Activated naive CD8-positive, alpha-beta T cell treated with anti-CD3 and anti-CD28 coated beads, Interleukin-2, amount 50 U/mL, for 16 hours (primary cell): ENCODE measurements at regions not wholly inside any gene's neighbourhood (a gene's known extent, or its start where the extent isn't known, plus 50 kb on each side); places are given as distances from the start of the nearest gene placed in this dataset.
"Not testable (repeated sequence)": the region's sequence is repeated elsewhere in the genome, so short reads cannot be mapped to it uniquely, and the experiment has no call there.

ENCODE experiments used
- DNase-seq: peaks from one replicate; pipeline ENCODE4 v3.0.0-alpha.2; 2020; ENCODE audit warnings: low read depth, low spot score

DNA sequence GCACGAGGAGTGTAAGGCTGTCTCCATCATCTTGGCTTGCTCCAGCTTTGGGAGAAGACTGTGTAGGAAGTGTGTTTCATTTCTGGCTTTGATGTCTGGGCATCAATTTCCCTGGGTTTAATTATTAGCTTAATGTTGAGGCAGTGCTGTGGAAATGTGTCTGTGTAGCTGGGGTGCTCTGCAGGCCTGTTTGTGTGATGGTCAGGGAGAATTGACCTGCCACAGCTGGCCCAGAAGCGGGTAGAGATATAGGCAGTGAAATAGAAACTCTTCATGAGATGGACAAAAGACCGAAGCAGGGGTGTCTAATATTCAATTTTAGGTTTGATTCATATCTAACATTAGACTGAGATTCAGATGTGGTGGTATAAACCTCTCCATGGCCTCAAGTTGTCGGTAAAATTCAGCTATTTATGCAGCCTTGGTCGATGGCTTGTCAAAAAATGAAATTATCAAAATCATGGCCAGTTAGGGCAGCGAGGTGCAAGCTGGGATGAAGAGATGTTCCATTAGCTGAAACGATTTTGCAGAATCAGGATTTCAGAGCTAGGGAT is 95.3 kb upstream of the SNX9 start:
- DNase-seq = no peak

DNA sequence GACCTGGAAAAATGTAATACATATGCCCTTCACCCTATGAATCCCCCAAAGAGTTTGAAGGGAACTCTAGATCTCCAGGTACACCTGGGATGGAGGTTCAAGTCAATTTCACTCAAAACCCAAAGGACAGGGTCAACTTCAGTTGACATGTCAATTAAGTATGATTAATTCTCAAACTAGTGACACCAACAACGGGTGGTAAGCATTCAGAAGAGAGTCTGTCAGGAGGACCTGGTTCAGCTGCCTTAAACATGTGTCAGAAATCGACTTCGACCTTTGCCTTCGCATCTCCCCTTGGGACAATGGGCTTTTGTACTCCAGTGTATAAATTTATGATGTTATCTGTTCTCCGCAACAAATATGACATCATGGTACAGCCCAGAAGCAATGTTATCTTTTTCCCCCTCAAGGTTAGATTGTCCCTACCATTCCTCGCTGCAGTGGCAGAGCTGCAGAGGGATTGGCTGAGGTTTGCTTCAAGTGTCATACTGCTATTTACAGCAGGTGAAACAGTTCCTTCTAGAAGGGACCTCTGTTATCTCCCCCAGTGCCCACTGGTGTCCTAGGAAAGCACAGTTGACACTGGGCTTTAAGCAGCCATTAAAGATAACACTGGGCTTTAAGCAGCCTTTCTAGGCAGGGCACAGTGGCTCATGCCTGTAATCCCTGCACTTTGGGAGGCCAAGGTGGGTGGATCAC is 94.7 kb upstream of the SNX9 start:
- no peak for DNase-seq

- no peak for DNase-seq
Observed at GRCh38 chr6:157731221-157731620, 91.8 kb upstream of the SNX9 start.

- DNase-seq = no peak
Observed at GRCh38 chr6:157732007-157732406, 91.0 kb upstream of the SNX9 start.

DNA sequence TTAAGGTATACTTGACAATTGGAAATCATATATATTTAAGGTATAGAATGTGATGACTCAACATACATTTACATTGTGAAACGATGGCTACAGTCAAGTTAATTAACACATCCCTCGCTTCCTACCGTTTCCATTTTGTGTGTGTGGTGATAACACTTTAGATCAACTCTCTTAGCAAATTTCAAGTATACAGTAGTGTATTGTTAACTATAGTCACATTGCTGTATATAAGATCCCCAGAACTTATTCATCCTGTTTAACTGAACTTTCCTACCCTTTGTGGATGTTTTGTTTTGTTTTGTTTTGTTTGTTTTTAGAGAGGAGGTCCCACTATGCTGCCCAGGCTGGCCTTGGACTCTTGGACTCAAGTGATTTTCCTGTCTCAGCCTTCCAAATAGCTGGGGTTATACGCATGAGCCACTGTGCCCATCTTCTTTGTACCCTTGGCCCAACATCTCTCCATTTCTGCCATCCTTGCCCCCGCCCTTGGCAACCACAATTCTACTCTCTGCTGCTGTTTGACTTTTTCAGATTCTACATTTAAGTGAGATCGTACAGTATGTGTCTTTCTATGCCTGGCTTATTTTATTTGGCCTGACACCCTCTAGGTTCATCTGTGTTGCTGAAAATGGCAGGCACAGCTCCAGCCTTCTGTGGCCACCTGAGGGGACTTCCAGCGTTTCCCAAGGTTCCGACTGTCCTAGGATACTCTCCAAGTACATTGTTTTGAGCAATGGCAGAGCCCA is 90.5 kb upstream of the SNX9 start:
- no peak for DNase-seq

DNA sequence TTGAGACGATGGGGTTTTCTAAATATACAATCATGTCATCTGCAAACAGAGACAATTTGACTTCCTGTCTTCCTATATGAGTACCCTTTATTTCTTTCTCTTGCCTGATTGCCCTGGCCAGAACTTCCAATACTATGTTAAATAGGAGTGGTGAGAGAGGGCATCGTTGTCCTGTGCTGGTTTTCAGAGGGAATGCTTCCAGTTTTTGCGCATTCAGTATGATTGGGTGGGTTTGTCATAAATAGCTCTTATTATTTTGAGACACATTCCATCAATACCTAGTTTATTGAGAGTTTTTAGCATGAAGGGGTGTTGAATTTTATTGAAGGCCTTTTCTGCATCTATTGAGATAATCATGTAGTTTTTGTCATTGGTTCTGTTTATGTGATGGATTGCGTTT is 86.5 kb upstream of the SNX9 start:
- DNase-seq = not testable (repeated sequence)

- DNase-seq = no peak
Observed at GRCh38 chr6:157741321-157741947, 81.6 kb upstream of the SNX9 start.

DNA sequence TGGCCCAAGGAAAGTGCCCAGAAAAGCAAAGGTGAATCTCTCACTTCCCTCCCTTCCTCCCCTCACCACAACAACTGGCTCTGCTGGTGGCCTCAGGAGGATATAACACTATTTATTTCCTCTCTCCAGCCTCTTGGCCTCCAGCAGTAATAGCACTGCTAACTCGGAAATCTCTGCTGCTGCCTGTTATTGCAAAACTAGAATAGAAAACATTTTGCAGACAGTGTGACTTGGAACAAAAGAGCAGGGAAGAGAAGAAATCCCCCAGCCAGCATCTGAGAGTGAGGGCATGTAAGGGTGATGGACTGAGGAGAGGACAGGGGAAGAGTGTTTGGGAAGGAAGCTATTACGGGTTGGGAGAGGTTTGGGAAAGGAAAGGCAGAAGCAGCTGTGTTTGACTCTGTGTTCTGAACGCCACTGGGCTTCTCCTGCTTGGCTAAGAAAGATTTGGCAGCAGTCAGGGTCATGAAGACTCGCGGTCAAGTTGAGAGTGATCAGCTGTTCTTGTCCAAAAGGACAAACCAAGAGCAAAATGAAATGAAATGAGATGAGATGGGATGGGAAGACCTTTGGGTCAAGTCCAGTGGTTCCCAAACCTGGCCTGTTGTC is 81.0 kb upstream of the SNX9 start:
- no peak for DNase-seq

GRCh38 chr6:157744102-157744601 is 78.9 kb upstream of the SNX9 start:
- DNase-seq = no peak

DNA sequence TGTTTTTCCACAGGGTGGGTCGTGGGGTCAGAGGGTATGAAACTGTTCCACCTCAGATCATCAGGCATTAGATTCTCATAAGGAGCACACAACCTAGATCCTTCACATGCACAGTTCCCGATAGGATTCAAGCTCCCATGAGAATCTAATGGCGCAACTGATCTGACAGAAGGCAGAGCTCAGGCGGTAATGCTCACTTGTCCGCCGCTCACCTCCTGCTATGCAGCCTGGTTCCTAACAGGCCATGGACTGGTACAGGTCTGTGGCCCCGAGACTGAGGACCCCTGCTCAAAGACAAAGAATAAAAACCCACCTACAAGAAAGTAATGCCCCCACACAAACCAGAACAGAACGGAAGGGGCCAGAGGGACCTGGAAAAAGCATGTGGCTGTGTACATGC is 76.1 kb upstream of the SNX9 start:
- no peak for DNase-seq

DNA sequence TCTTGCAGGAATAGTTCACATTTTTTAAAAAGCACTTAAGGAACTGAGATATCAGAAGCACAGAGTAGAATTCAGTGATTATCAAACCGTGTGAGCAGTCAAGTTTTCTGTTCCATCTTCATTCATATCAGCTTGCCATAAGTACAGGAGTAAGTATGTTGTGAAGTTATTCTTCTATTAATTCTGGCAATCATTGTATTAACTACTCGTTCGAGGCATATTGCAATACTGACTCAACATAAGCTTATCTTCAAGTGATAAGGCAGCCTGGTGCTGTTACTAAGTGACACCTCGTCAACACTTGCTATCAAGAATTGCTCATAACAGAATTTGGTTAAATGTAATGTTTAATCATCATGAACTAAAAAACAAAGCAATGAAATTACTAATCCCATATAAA is 75.7 kb upstream of the SNX9 start:
- DNase-seq = no peak

DNA sequence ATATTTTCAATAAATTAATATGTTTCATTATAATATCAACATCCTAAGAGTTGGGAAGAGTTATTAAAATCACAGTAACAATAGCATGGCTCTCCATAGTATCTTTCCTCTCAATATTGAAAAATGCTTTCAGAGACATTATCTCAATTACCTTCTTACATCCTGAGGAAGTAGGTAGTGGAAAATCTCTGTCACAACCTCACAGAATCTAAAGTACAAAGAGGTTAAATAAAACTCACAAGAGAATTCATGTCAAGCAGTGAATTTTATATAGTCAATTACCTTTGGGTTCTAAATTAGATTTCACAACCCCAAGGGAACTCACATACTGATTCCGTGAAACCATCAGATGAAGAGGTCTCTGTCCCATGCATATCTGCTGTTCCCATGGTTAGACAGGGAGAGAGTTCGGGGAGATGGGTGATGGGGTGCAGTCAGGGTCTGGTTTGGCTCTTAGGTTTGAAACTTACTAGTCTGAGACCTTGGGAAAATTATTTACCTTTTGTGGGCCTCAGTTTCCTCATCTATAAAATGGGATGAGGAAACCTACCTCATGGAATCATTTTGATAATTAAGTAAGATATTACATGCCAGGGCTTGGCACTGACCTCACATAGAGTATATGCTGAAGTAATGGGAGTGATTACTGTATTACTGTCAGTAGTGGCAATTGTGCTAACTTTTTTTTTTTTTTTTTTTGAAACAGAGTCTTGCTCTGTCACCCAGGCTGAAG is 74.0 kb upstream of the SNX9 start:
- no peak for DNase-seq

DNA sequence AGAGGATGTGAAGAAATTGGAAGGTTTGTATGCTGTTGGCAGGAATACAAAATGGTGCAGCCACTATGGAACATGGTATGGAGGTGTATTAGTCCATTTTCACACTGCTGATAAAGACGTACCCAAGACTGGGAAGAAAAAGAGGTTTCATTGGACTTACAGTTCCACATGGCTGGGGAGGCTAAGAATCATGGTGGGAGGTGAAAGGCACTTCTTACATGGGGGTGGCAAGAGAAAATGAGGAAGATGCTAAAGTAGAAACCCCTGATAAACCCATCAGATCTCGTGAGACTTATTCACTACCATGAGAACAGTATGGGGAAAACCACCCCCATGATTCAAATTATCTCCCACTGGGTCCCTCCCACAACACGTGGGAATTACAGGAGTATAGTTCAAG is 72.1 kb upstream of the SNX9 start:
- DNase-seq = not testable (repeated sequence)

- DNase-seq = no peak
Observed at GRCh38 chr6:157751547-157752200, 71.4 kb upstream of the SNX9 start.

GRCh38 chr6:157752879-157753278 is 70.2 kb upstream of the SNX9 start:
- not testable (repeated sequence) for DNase-seq

DNA sequence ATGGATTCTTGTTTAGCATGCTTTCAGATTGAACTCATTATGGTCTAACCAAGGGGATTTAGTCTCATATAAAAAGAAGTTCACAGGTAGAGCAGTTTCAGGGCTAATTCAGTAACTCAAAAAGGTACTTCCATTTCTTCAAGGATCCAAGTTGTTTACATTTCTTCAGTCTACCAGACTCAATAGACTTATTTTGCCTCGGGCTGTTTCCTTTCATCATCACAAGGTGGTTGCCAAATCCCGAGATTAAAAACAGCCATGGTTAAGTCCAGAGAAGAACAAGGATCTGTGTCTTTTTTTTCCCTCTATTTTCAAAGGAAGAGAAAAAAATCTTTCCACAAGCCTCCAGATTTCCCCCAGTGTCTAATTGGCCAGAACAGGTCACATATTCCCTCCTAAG is 69.8 kb upstream of the SNX9 start:
- no peak for DNase-seq

- not testable (repeated sequence) for DNase-seq
Observed at GRCh38 chr6:157753801-157754200, 69.2 kb upstream of the SNX9 start.

- DNase-seq = no peak
Observed at GRCh38 chr6:157754351-157754750, 68.7 kb upstream of the SNX9 start.

DNA sequence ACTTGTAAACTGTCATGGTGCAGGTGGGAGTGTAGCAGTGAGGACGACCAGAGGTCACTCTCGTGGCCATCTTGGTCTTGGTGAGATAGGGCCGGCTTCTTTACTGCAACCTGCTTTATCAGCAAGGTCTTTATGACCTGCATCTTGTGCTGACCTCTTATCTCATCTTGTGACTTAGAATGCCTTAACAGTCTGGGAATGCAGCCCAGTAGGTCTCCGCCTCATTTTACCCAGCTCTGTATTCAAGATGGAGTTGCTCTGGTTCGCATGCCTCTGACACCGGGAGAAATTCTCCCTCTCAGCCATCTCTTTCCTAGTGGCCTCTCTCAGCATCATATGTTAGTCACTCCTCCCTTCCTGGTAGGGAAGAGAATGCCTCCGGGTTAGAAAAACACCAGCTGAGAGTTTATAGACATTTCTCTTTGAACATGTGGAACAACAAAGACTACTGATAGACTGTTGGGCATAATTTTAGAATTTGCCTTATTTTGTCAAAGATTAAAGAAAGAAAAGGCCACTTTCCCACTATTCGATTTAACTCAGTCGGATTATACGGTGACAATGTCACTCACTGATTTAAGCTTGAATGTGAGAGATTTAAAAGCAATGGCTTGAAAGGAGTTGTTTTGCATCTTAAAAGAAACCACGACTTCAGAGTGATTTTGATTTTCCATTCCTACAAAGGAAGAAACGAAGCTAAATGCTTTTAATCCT is 67.9 kb upstream of the SNX9 start:
- DNase-seq = no peak
